Left renal cortex interstitium (tissue), 4 donors: ENCODE measurements at regions not wholly inside any gene's neighbourhood (a gene's known extent, or its start where the extent isn't known, plus 50 kb on each side); places are given as distances from the start of the nearest gene placed in this dataset.
A peak's percentile ranks its signal among the peaks of the same experiment; 100 is the strongest.

Experiments used
- DNase-seq, 4 donors: peaks; one replicate each; pipeline ENCODE4 v3.0.0-alpha.2; 2013; ENCODE audit warnings: low read depth in 4 of 4, low spot score in 2 of 4, missing footprints in 1 of 4

GRCh38 chr3:3633761-3634160 lies 165.5 kb upstream of the LRRN1 start:
- DNase-seq: no peak

- no peak for DNase-seq
Observed at GRCh38 chr3:3632449-3632848, 166.8 kb upstream of the LRRN1 start.

- no peak for DNase-seq
Observed at GRCh38 chr3:3631114-3631513, 168.1 kb upstream of the LRRN1 start.

GRCh38 chr3:3629911-3630310 lies 169.3 kb upstream of the LRRN1 start:
- DNase-seq: no peak

GRCh38 chr3:3628676-3629328 lies 170.4 kb upstream of the LRRN1 start:
- no peak for DNase-seq

- DNase-seq: no peak
Observed at GRCh38 chr3:3627114-3627513, 172.1 kb upstream of the LRRN1 start.

GRCh38 chr3:3625544-3626271 lies 173.5 kb upstream of the LRRN1 start:
- no peak for DNase-seq

GRCh38 chr3:3619815-3620214 lies 179.4 kb upstream of the LRRN1 start:
- DNase-seq: no peak

GRCh38 chr3:3618623-3619022 lies 180.6 kb upstream of the LRRN1 start:
- DNase-seq: no peak

- DNase-seq: no peak
Observed at GRCh38 chr3:3615533-3615932, 183.7 kb upstream of the LRRN1 start.

- DNase-seq: no peak
Observed at GRCh38 chr3:3610581-3611298, 188.5 kb upstream of the LRRN1 start.

- no peak for DNase-seq
Observed at GRCh38 chr3:3606321-3606720, 192.9 kb upstream of the LRRN1 start.

- DNase-seq: no peak
Observed at GRCh38 chr3:3605226-3605625, 194.0 kb upstream of the LRRN1 start.

GRCh38 chr3:3603351-3603750 lies 195.9 kb upstream of the LRRN1 start:
- DNase-seq: no peak

- no peak for DNase-seq
Observed at GRCh38 chr3:3600665-3601340, 198.4 kb upstream of the LRRN1 start.

- no peak for DNase-seq
Observed at GRCh38 chr3:3599016-3599415, 200.2 kb upstream of the LRRN1 start.

- DNase-seq: no peak
Observed at GRCh38 chr3:3594986-3595385, 204.2 kb upstream of the LRRN1 start.

- DNase-seq: no peak
Observed at GRCh38 chr3:3589715-3590130, 209.5 kb upstream of the LRRN1 start.

GRCh38 chr3:3587647-3587972 lies 211.6 kb upstream of the LRRN1 start:
- DNase-seq: no peak

- DNase-seq: peak; percentile 18 to 57 (median 48)
Observed at GRCh38 chr3:3586843-3587646, 212.2 kb upstream of the LRRN1 start.

- no peak for DNase-seq
Observed at GRCh38 chr3:3586336-3586735, 212.9 kb upstream of the LRRN1 start.
